Upper lobe of left lung (tissue), 6 donors: ENCODE measurements at regions not wholly inside any gene's neighbourhood (a gene's known extent, or its start where the extent isn't known, plus 50 kb on each side); places are given as distances from the start of the nearest gene placed in this dataset.

ENCODE experiments used
- ATAC-seq, 2 donors: fragments of 200-7000 bp; cut with Tn5 transposase; one replicate each; pipeline ENCODE4 v1.9.1; 2022; ENCODE audit warnings: mild to moderate bottlenecking in 2 of 2, moderate library complexity in 2 of 2; ENCODE audit not compliant: low FRiP score in 2 of 2
- DNase-seq, 2 donors: peaks; one replicate each; pipeline ENCODE4 v3.0.0-alpha.2; 2019 to 2020
- H3K27ac ChIP-seq, 4 donors: fragments of 200-600 bp; sonication (generic); one replicate each; pipeline ENCODE4 v1.5.1; 2016 to 2019
- H3K27me3 ChIP-seq, 4 donors: fragments of 200-600 bp; sonication (generic); one replicate each; pipeline ENCODE4 v1.5.1; 2017 to 2019
- H3K36me3 ChIP-seq, 4 donors: fragments of 200-600 bp; sonication (generic); one replicate each; pipeline ENCODE4 v1.5.1; 2016 to 2019
- H3K4me1 ChIP-seq, 4 donors: fragments of 200-600 bp; sonication (generic); one replicate each; pipeline ENCODE4 v1.5.1; 2018 to 2019
- H3K4me3 ChIP-seq, 4 donors: fragments of 200-600 bp; sonication (generic); one replicate each; pipeline ENCODE4 v1.5.1; 2017 to 2019; ENCODE audit warnings: mild to moderate bottlenecking in 2 of 4, moderate library complexity in 1 of 4
- H3K9me3 ChIP-seq, 4 donors: fragments of 200-600 bp; sonication (generic); one replicate each; pipeline ENCODE4 v1.5.1; 2018 to 2019
- EP300 ChIP-seq, 4 donors: sonication (generic); formaldehyde crosslinking; IDR thresholded peaks; one replicate each; pipeline ENCODE4 v1.5.1; 2017; ENCODE audit warnings: antibody characterized with exemption in 4 of 4, control low read depth in 2 of 4
- POLR2A ChIP-seq, 4 donors: fragments of 450-650 bp; IDR thresholded peaks; one replicate each; pipeline ENCODE4 v1.5.1; 2016 to 2017; ENCODE audit warnings: antibody characterized with exemption in 4 of 4, mild to moderate bottlenecking in 2 of 4
- POLR2AphosphoS5 ChIP-seq, 2 donors: sonication (generic); formaldehyde crosslinking; IDR thresholded peaks; one replicate each; pipeline ENCODE4 v1.5.1; 2017; ENCODE audit warnings: antibody characterized with exemption in 2 of 2
- WGBS, 2 donors: methylation state at CpG; one replicate each; pipeline ENCODE4 v1.1.5; 2017 to 2018; 5-methylcytosine and 5-hydroxymethylcytosine counted together
- TF ChIP-seq, protein P1 (sequence below), 6 experiments: fragments of 450-650 bp in 4 of 6; fragments of 200-600 bp in 2 of 6; sonication (generic) in 2 of 6; IDR thresholded peaks; one replicate each; pipeline ENCODE4 v1.5.1; 2016 to 2019; ENCODE audit warnings: antibody characterized with exemption in 6 of 6
- donor health status: DM: no; HTN: no; CAD: no; lungs with moderate emphysema.
- donor health status: DM: no; HTN: yes; CAD: no; lungs with severe emphysema.

GRCh38 chr22:48748860-48749554, 1078.7 kb downstream of the BRD1 start:
- ATAC-seq (no peak), DNase-seq (peak in 1 of 2 donors; percentile 54)
- no peaks in the 10 kb centered on the region for H3K4me1 ChIP-seq
- H3K36me3 ChIP-seq = no peaks in the 10 kb centered on the region
- H3K4me3 ChIP-seq = no peak overlapping the region
- TF ChIP-seq POLR2A (IDR thresholded peaks at IDR 0.05) = no peak
- no peak for TF ChIP-seq EP300 (IDR thresholded peaks at IDR 0.05)
- TF ChIP-seq POLR2AphosphoS5 (IDR thresholded peaks at IDR 0.05) = no peak
- 74 to 95% methylated on average over 5 to 14 of the region's 14 CpGs for WGBS, 2 donors
- H3K9me3 ChIP-seq = no peaks in the 10 kb centered on the region
- H3K27me3 ChIP-seq = no peaks in the 10 kb centered on the region
- H3K27ac ChIP-seq = no peak overlapping the region

DNA sequence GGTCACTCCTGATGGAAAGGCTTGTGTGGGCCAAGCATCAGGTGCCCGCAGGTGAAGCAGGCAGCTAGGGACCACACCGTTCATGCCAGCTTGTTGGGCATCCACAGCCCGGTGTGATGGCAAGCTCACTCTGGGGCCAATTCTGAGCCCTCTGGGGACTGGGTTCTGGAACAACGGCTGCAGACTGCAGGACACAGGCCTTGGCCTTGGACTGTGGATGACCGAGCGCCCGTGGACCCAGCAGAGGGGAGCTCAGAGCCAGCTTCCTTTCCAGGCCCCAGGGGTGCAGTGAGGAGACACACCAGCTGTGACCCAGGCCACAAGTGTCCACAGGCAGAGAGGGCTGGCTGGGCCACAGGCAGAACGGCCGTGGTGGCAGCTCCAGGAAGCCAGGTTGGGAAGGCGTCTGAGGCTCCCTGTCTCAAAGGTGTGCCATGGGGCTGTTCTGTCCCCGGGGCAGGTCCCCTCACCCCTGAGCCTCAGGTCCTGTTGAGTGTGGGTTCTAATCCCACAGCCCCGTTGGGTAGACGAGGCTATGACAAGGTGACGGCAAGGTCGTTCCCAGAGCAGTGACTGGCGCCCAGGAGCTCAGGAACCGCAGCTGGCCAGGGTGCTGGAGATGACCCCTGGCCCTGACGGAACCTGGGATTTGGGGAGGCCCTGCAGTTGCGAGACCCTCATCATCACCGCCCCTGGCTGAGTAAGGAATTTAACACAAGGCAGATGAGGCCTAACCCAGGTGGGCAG, 1079.4 kb downstream of the BRD1 start:
- Histone ChIP-seq H3K4me1 (no peaks in the 10 kb centered on the region), H3K27ac (no peak overlapping the region), H3K27me3 (no peaks in the 10 kb centered on the region), H3K9me3 (no peaks in the 10 kb centered on the region), H3K4me3 (no peak overlapping the region), H3K36me3 (no peaks in the 10 kb centered on the region)
- ATAC-seq (no peak), DNase-seq (peak in 1 of 2 donors; percentile 60)
- 91 to 96% methylated on average over 4 to 19 of the region's 20 CpGs for WGBS, 2 donors
- TF ChIP-seq EP300 (IDR thresholded peaks at IDR 0.05) = no peak
- TF ChIP-seq POLR2A (IDR thresholded peaks at IDR 0.05) = no peak
- TF ChIP-seq, protein P1, sequence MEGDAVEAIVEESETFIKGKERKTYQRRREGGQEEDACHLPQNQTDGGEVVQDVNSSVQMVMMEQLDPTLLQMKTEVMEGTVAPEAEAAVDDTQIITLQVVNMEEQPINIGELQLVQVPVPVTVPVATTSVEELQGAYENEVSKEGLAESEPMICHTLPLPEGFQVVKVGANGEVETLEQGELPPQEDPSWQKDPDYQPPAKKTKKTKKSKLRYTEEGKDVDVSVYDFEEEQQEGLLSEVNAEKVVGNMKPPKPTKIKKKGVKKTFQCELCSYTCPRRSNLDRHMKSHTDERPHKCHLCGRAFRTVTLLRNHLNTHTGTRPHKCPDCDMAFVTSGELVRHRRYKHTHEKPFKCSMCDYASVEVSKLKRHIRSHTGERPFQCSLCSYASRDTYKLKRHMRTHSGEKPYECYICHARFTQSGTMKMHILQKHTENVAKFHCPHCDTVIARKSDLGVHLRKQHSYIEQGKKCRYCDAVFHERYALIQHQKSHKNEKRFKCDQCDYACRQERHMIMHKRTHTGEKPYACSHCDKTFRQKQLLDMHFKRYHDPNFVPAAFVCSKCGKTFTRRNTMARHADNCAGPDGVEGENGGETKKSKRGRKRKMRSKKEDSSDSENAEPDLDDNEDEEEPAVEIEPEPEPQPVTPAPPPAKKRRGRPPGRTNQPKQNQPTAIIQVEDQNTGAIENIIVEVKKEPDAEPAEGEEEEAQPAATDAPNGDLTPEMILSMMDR (IDR thresholded peaks at IDR 0.05) = no peak
- no peak for TF ChIP-seq POLR2AphosphoS5 (IDR thresholded peaks at IDR 0.05)

GRCh38 chr22:48746789-48747425, 1080.8 kb downstream of the BRD1 start:
- ATAC-seq = no peak
- 89 to 90% methylated on average over 8 to 11 of the region's 13 CpGs for WGBS, 2 donors
- no peaks in the 10 kb centered on the region for H3K27me3 ChIP-seq
- H3K4me3 ChIP-seq = no peak overlapping the region
- no peaks in the 10 kb centered on the region for H3K36me3 ChIP-seq
- H3K9me3 ChIP-seq = no peaks in the 10 kb centered on the region
- peak in 1 of 2 donors; percentile 62 for DNase-seq
- TF ChIP-seq, protein P1 (IDR thresholded peaks at IDR 0.05) = no peak
- TF ChIP-seq POLR2AphosphoS5 (IDR thresholded peaks at IDR 0.05) = no peak
- no peak for TF ChIP-seq POLR2A (IDR thresholded peaks at IDR 0.05)
- no peak for TF ChIP-seq EP300 (IDR thresholded peaks at IDR 0.05)
- no peak overlapping the region for H3K27ac ChIP-seq
- no peaks in the 10 kb centered on the region for H3K4me1 ChIP-seq

DNA sequence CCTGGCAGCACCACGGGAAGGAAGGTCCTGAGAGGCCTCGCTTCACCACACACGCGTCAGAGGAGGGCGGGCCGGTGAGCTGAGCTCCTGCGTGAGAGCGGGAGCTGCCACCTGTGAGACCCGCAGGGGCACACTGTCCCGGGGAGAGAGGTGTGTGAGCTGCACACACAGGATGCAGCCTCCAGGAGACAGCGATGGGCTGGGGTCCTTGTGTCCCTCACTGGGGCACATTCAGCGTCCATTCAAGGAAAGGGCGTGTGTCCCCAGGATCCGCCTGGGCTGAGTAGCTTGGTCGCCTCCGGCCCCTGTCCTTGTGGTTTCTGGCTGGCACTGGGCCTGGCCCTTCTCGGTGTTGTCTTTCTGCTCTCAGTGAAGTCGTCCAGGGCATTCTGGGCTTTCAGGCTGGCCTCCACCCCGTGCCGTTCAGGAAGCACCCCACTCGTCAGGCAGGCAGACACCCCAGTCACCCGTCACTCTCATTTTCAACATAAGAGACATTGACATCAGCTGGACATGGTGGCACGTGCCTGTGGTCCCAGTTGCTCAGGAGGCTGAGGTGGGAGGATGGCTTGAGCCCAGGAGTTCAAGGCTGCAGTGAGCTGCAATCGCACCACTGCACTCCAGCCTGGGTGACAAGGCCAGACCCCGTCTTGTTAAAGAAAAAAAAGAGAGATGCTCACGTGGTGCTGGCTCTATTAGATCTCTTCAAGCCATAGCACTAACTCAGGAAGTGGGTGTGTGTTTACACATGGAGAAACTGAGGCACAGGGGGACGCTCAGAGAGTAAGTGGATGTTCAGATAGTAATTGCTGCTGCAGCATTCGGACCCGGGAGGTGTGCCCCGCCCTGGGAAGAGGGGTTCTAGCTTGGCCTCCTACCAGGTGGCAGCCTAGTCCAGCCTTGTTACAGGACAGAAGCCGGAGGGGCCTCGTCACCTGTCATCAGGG, 1081.6 kb downstream of the BRD1 start:
- DNase-seq (peak in 1 of 2 donors; percentile 64), ATAC-seq (no peak)
- TF ChIP-seq EP300 (IDR thresholded peaks at IDR 0.05) = no peak
- TF ChIP-seq POLR2A (IDR thresholded peaks at IDR 0.05) = no peak
- TF ChIP-seq, protein P1 (IDR thresholded peaks at IDR 0.05) = no peak
- TF ChIP-seq POLR2AphosphoS5 (IDR thresholded peaks at IDR 0.05) = no peak
- no peaks in the 10 kb centered on the region for H3K4me1 ChIP-seq
- no peak overlapping the region for H3K27ac ChIP-seq
- 82% methylated on average over 17 to 32 of the region's 32 CpGs for WGBS, 2 donors
- no peaks in the 10 kb centered on the region for H3K36me3 ChIP-seq
- no peaks in the 10 kb centered on the region for H3K9me3 ChIP-seq
- H3K4me3 ChIP-seq = no peak overlapping the region
- no peaks in the 10 kb centered on the region for H3K27me3 ChIP-seq
